HepG2 (cell line): ENCODE measurements at regions not wholly inside any gene's neighbourhood (a gene's known extent, or its start where the extent isn't known, plus 50 kb on each side); places are given as distances from the start of the nearest gene placed in this dataset.

Source experiments
- CAMTA2 ChIP-seq: sonication (generic); formaldehyde crosslinking; IDR thresholded peaks from 2 replicates; pipeline ENCODE4 v1.4.0; 2020; ENCODE audit warnings: mild to moderate bottlenecking, missing genetic modification reagents, borderline replicate concordance
- CBX5 ChIP-seq: sonication (generic); formaldehyde crosslinking; IDR thresholded peaks from 2 replicates; pipeline ENCODE4 v1.4.0; 2020; ENCODE audit warnings: missing genetic modification reagents, borderline replicate concordance
- ETV6 ChIP-seq: sonication (generic); formaldehyde crosslinking; conservative IDR thresholded peaks from 2 replicates; pipeline ENCODE4 v1.4.0; 2020; ENCODE audit warnings: missing genetic modification reagents
- KLF15 ChIP-seq: sonication (generic); formaldehyde crosslinking; IDR thresholded peaks from 2 replicates; pipeline ENCODE4 v1.8.1; 2023; ENCODE audit warnings: borderline replicate concordance, mild to moderate bottlenecking, inconsistent platforms, missing genetic modification reagents, mixed read lengths
- MYC ChIP-seq: sonication (generic); formaldehyde crosslinking; IDR thresholded peaks from 2 replicates; pipeline ENCODE4 v1.9.0; 2021; ENCODE audit warnings: missing genetic modification reagents, borderline replicate concordance
- ZNF10 ChIP-seq: sonication (generic); formaldehyde crosslinking; IDR thresholded peaks from 2 replicates; pipeline ENCODE4 v1.4.0; 2020; ENCODE audit warnings: mild to moderate bottlenecking, low read depth, missing genetic modification reagents, borderline replicate concordance
- ZNF274 ChIP-seq: sonication (generic); formaldehyde crosslinking; IDR thresholded peaks from 2 replicates; pipeline ENCODE4 v1.5.1; 2020; ENCODE audit warnings: mild to moderate bottlenecking, missing genetic modification reagents
- TF ChIP-seq, protein P1 (sequence below): sonication (generic); formaldehyde crosslinking; IDR thresholded peaks from 2 replicates; pipeline ENCODE4 v1.4.0; 2020; ENCODE audit warnings: missing genetic modification reagents, mild to moderate bottlenecking, borderline replicate concordance
- TF ChIP-seq, protein P2 (sequence below): sonication (generic); formaldehyde crosslinking; IDR thresholded peaks from 2 replicates; pipeline ENCODE4 v1.5.0; 2020; ENCODE audit warnings: mild to moderate bottlenecking, missing genetic modification reagents, moderate library complexity

DNA sequence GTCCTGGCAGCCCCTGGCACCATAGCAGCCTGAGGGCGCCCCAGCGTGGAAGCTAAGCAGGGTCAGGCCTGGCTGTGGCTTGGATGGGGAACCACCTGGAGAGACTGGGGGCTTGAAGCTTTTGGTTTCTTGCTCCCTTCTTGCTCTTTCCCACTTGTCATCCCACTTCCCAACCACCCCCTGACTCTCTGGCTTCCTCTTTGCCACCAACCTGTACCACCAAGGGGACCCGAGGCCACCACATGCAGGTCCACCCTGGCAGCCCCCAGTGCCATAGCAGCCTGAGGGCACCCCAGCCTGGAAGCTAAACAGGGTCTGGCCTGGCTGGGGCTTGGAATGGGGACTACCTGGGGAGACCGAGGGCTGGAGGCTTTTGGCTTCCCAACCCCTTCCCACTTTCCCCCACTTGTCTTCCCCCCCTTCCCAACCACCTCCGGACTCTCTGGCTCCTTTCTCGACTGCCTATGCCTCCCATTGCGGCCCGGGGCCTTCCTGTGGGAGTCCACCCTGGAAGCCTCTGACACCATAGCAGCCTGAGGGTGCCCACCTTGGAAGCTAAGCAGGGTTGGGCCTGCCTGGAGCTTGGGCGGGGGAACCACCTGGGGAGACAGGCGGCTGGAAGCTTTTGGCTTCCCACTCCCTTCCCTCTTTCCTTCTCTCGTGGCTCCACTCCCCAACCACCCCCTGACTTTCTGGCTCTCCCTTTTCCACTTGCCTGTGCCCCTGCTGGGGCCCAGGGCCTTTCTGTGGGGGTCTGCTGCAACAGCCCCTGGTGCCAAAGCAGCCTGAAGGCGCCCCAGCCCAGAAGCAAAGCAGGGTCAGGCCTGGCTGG lies 2294.4 kb downstream of the TP53TG3F start:
- TF ChIP-seq, protein P1, sequence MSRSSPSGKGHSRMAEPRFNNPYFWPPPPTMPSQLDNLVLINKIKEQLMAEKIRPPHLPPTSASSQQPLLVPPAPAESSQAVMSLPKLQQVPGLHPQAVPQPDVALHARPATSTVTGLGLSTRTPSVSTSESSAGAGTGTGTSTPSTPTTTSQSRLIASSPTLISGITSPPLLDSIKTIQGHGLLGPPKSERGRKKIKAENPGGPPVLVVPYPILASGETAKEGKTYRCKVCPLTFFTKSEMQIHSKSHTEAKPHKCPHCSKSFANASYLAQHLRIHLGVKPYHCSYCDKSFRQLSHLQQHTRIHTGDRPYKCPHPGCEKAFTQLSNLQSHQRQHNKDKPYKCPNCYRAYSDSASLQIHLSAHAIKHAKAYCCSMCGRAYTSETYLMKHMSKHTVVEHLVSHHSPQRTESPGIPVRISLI (CRISPR knock-in tag): no peak
- no peak for TF ChIP-seq CAMTA2 (CRISPR knock-in tag)
- TF ChIP-seq CBX5 (CRISPR knock-in tag): no peak
- TF ChIP-seq ZNF10 (CRISPR knock-in tag): no peak
- TF ChIP-seq MYC: no peak
- TF ChIP-seq, protein P2, sequence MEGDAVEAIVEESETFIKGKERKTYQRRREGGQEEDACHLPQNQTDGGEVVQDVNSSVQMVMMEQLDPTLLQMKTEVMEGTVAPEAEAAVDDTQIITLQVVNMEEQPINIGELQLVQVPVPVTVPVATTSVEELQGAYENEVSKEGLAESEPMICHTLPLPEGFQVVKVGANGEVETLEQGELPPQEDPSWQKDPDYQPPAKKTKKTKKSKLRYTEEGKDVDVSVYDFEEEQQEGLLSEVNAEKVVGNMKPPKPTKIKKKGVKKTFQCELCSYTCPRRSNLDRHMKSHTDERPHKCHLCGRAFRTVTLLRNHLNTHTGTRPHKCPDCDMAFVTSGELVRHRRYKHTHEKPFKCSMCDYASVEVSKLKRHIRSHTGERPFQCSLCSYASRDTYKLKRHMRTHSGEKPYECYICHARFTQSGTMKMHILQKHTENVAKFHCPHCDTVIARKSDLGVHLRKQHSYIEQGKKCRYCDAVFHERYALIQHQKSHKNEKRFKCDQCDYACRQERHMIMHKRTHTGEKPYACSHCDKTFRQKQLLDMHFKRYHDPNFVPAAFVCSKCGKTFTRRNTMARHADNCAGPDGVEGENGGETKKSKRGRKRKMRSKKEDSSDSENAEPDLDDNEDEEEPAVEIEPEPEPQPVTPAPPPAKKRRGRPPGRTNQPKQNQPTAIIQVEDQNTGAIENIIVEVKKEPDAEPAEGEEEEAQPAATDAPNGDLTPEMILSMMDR (CRISPR knock-in tag): no peak
- TF ChIP-seq ETV6 (CRISPR knock-in tag): no peak
- TF ChIP-seq KLF15 (CRISPR knock-in tag): no peak
- TF ChIP-seq ZNF274 (CRISPR knock-in tag): no peak
